ENCODE measurements at regions not wholly inside any gene's neighbourhood (a gene's known extent, or its start where the extent isn't known, plus 50 kb on each side); places are given as distances from the start of the nearest gene placed in this dataset.

DNA sequence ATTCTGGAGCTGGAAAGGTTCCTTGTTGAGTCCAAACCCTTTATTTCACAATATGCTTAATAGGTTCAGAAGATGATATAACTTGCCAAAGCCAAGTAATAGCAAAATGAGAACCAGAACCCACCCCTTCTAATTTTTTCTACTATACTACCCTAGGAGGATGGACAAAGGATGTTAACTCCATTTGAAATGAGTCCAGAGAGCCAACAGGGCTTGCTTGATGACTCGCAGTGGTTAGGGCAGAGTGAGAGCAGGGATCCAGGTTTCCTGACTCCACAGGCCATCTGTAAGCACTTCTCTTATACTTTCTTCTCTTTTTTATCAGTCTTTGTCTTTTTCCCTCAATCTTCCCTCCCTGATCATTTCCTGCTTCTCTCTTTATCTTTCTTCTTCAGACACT is 668.1 kb downstream of the MED13L start:
- H3K27me3 ChIP-seq, result no peaks in the 10 kb centered on the region
- intact Hi-C loops (cut with DNase I), result no loop called here
- H3K27ac ChIP-seq, result no peak overlapping the region
- DNase-seq (no peak), ATAC-seq (no peak)
- no peaks in the 10 kb centered on the region for H3K4me1 ChIP-seq
- H3K9me3 ChIP-seq, result no peaks in the 10 kb centered on the region
- H3K4me3 ChIP-seq, result no peak overlapping the region
- H3K36me3 ChIP-seq, result no peaks in the 10 kb centered on the region
- no peak for TF ChIP-seq CTCF (IDR thresholded peaks at IDR 0.05)

DNA sequence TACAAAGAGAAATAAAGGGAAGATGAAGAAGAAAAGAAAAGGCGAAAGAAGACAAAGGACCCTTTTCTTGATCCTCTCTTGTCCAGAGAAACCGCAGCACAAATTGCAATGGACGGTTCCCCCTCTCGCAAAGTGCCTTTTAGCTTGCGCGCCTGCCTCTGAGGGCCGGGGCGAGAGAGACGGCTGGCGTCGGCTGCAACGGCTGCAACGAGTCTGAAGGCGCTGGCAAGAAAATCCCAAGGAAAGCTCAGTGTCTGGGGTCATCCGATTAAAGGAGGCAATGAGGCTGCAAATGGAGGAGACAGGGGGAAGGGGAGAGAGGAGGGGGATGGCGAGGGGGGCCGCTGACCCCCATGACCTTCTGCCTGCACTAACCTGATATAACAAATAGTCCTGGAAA is 671.5 kb downstream of the MED13L start:
- peaks cover 4% of the 10 kb centered on the region for H3K27me3 ChIP-seq
- H3K4me3 ChIP-seq, result no peak overlapping the region
- ATAC-seq (no peak), DNase-seq (no peak)
- no peaks in the 10 kb centered on the region for H3K36me3 ChIP-seq
- H3K27ac ChIP-seq, result no peak overlapping the region
- no peaks in the 10 kb centered on the region for H3K4me1 ChIP-seq
- H3K9me3 ChIP-seq, result no peaks in the 10 kb centered on the region
- no peak for TF ChIP-seq CTCF (IDR thresholded peaks at IDR 0.05)
- intact Hi-C loops (cut with DNase I), result no loop called here

DNA sequence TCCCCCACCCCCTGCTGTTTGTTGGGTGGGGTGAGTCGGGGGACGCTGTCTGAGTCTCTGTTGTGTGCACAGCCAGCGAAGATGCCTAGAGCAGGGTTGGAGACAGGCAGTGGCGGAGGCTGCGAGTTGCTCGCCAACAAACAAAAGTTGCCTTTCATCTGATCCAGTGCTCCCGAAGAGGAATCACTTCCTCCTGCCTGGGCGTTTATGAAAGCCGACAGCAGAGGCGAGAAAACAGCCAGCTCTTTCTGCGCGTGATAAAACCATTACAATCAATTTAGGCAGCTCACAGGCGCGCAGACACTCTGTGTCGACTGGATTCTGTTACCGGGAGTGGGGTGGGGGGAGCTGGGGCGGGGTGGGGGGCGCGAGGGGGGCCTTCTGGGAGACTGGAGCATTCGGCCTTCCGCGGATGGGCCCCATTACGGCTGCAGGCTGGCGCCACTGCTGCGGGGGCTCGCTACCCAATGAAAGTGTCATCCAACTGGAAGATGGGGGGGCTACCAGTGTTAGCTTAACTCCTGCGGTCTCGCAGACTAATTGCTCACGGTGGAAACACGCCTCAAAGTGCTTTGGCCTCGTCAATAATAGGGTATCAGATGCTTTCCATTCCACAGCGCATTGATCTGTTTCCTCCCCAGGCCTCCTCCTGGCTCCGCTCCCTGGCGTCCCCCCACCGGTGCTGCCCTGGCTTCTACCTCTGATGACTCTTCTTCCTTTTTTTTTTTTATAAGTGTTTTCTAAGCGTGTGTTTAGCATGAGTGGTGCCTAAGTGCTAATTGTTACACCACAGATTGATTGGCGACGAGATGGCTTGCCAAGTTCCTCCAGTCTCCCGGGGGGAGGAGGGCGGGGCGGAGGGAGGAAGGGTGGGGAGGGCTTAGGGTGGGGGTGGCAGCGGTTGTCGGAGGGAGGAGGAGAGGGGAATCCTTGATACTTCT is 678.4 kb downstream of the MED13L start:
- TF ChIP-seq CTCF (IDR thresholded peaks at IDR 0.05), result no peak
- intact Hi-C loops (cut with DNase I), result no loop called here
- DNase-seq (no peak), ATAC-seq (peak; percentile 44)
- Histone ChIP-seq H3K9me3 (no peaks in the 10 kb centered on the region), H3K4me3 (no peak overlapping the region), H3K4me1 (peaks cover 9% of the 10 kb centered on the region), H3K27me3 (peaks cover 4% of the 10 kb centered on the region), H3K36me3 (no peaks in the 10 kb centered on the region), H3K27ac (no peak overlapping the region)

DNA sequence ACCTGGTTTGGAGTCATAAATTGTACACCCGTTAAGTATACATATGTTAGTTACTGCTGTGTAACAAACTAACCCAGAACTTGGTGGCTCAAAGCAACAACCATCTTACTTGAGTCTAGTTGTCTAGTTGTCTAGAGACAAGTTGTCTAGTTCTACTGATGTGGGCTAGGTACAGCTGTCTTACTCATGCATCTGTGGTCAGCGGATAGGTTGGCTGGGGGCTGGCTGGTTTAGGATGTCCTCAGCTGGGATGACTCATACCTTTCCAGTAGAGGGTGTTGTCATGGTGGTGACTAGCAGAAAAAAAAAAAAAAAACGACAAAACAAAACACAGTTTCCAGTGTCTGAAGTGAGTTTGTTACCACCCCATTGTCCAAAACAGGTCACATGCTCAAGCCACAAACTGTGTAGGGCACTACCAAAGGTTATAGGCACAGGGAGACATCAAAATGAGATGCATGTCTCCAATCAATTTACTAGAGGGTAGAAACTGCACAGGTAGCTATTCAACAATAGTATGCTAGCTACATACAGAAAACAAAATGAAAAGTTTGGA is 680.3 kb downstream of the MED13L start:
- Histone ChIP-seq H3K9me3 (no peaks in the 10 kb centered on the region), H3K27me3 (no peaks in the 10 kb centered on the region), H3K27ac (no peak overlapping the region), H3K4me1 (peaks cover 9% of the 10 kb centered on the region), H3K36me3 (no peaks in the 10 kb centered on the region), H3K4me3 (no peak overlapping the region)
- DNase-seq (no peak), ATAC-seq (no peak)
- intact Hi-C loops (cut with DNase I), result no loop called here
- TF ChIP-seq CTCF (IDR thresholded peaks at IDR 0.05), result no peak

- no peak for DNase-seq
- H3K4me1 ChIP-seq, result no peaks in the 10 kb centered on the region
- H3K4me3 ChIP-seq, result no peak overlapping the region
- TF ChIP-seq CTCF (IDR thresholded peaks at IDR 0.05), result no peak
- H3K27me3 ChIP-seq, result no peaks in the 10 kb centered on the region
- no peak for ATAC-seq
- H3K27ac ChIP-seq, result no peak overlapping the region
- intact Hi-C loops (cut with DNase I), result no loop called here
- H3K36me3 ChIP-seq, result no peaks in the 10 kb centered on the region
- H3K9me3 ChIP-seq, result no peaks in the 10 kb centered on the region
Observed at GRCh38 chr12:115588131-115588530, 689.4 kb downstream of the MED13L start.
